ENCODE measurements at regions not wholly inside any gene's neighbourhood (a gene's known extent, or its start where the extent isn't known, plus 50 kb on each side); places are given as distances from the start of the nearest gene placed in this dataset.

DNA sequence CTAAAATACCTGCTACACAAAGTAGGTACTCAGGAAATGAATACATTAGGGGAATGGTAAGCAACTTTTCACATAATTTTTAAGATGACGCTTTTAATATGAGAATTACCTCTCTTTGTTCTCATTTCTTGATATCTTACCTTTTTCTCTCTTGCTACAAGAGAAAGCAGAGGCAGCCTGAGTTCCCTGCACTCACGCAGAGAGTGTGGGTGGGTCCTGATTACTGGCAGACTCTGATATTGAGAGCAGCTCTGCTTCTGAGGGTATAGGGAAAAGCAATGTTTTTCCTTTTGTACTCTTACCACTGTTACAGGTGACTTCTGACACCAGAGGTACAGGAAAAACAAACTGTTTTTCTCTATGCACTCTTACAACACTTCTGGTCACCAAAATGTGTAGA, 420.2 kb upstream of the TMTC1 start:
- ChIA-PET CTCF (no interaction called here), POLR2A (no interaction called here)
- Histone ChIP-seq H3K27me3 (replicated peaks in 1 of 4; ENCODE audit: control extremely low read depth in 1 of 4, control insufficient read depth in 3 of 4, insufficient read depth in 4 of 4, low read length in 3 of 4) (no peaks in the 10 kb centered on the region), H2AFZ (ENCODE audit: insufficient read depth, low read depth, low read length, poor library complexity, severe bottlenecking) (no peak overlapping the region), H3K4me2 (replicated peaks; ENCODE audit: low read depth, low read length, poor library complexity, severe bottlenecking) (no peak overlapping the region), H3K4me3 (ENCODE audit: control extremely low read depth in 1 of 5, extremely low read depth in 1 of 5, insufficient read depth in 1 of 5, low read depth in 2 of 5, low read length in 4 of 5) (no peak overlapping the region), H3K9me3 (ENCODE audit: control extremely low read depth in 1 of 3, control insufficient read depth in 2 of 3, insufficient read depth in 1 of 3, low read length in 2 of 3) (peaks cover 0 to 12% (median 0%) of the 10 kb centered on the region in 3 donors), H3K4me1 (ENCODE audit: control insufficient read depth in 2 of 2, insufficient read depth in 2 of 2, low read length in 2 of 2) (no peaks in the 10 kb centered on the region), H3K27ac (ENCODE audit: low read length in 2 of 2) (no peak overlapping the region), H3K36me3 (replicated peaks in 1 of 2; ENCODE audit: control extremely low read depth in 1 of 2, control insufficient read depth in 1 of 2, extremely low read depth in 1 of 2, insufficient read depth in 2 of 2, low read length in 1 of 2) (no peaks in the 10 kb centered on the region), H4K20me1 (ENCODE audit: control insufficient read depth, insufficient read depth, low read length, poor library complexity, severe bottlenecking) (no peaks in the 10 kb centered on the region), H3K79me2 (ENCODE audit: control insufficient read depth, insufficient read depth, low read length) (no peaks in the 10 kb centered on the region), H3K9ac (ENCODE audit: low read length) (no peak overlapping the region)
- no CpG with 5 or more reads among the region's 2 CpGs for WGBS (ENCODE audit: insufficient coverage)
- Mint-ChIP-seq H3K4me1 (no peaks in the 10 kb centered on the region), H3K27ac (no peak overlapping the region), H3K4me3 (no peak overlapping the region), H3K27me3 (peaks cover 7% of the 10 kb centered on the region), H3K9me3 (ENCODE audit: insufficient read depth) (peaks cover 2% of the 10 kb centered on the region)
- DNase-seq (no peak), ATAC-seq (ENCODE audit: low read depth) (no peak)
- TF ChIP-seq, protein P1, sequence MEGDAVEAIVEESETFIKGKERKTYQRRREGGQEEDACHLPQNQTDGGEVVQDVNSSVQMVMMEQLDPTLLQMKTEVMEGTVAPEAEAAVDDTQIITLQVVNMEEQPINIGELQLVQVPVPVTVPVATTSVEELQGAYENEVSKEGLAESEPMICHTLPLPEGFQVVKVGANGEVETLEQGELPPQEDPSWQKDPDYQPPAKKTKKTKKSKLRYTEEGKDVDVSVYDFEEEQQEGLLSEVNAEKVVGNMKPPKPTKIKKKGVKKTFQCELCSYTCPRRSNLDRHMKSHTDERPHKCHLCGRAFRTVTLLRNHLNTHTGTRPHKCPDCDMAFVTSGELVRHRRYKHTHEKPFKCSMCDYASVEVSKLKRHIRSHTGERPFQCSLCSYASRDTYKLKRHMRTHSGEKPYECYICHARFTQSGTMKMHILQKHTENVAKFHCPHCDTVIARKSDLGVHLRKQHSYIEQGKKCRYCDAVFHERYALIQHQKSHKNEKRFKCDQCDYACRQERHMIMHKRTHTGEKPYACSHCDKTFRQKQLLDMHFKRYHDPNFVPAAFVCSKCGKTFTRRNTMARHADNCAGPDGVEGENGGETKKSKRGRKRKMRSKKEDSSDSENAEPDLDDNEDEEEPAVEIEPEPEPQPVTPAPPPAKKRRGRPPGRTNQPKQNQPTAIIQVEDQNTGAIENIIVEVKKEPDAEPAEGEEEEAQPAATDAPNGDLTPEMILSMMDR (IDR thresholded peaks at IDR 0.05): no peak
- TF ChIP-seq EZH2 (IDR thresholded peaks at IDR 0.05; ENCODE audit: borderline replicate concordance, insufficient read depth, low read depth, low read length, poor library complexity, severe bottlenecking): no peak
- intact Hi-C loops (cut with micrococcal nuclease): no loop called here

DNA sequence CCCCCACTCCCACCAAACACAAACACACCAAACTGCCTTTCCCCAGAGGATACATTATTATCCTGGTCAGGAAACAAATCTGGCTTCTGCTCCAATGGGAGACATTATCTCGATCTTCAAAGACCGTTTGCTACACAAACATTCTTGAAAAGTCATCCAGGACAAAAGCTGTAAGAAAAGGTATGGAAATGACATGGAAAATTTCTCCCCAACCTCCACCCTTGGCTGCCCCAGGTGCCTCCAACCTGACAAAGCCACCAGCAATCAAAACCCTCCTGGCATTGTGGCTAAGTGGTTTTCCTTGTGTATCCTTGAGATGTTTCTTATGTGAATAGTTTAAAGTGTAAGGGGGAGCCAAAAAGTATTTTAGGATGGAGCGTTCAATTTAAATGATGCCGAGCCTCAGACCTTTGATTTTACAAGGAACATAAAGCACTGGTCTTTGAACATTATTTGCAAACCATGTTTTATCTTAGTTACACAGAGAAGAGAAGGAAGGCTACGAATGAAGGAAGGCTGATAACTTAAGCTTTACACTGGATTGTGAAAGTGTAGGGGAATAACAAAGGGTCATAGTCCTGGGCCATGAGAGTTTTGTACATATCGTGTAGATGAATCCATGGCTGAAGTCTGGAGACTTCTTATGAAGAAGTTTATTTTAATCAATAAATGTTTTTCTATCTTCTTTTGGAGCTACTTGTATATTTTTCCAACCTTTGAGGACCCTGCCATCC, 418.9 kb upstream of the TMTC1 start:
- no peaks in the 10 kb centered on the region for H3K79me2 ChIP-seq (ENCODE audit: control insufficient read depth, insufficient read depth, low read length)
- H3K4me2 ChIP-seq (replicated peaks; ENCODE audit: low read depth, low read length, poor library complexity, severe bottlenecking): no peak overlapping the region
- TF ChIP-seq, protein P1 (IDR thresholded peaks at IDR 0.05): no peak
- no peak for TF ChIP-seq EZH2 (IDR thresholded peaks at IDR 0.05; ENCODE audit: borderline replicate concordance, insufficient read depth, low read depth, low read length, poor library complexity, severe bottlenecking)
- ATAC-seq (ENCODE audit: low read depth): no peak
- CTCF ChIA-PET: no interaction called here
- H3K27ac Mint-ChIP-seq: no peak overlapping the region
- no peaks in the 10 kb centered on the region for H3K36me3 ChIP-seq (replicated peaks in 1 of 2; ENCODE audit: control extremely low read depth in 1 of 2, control insufficient read depth in 1 of 2, extremely low read depth in 1 of 2, insufficient read depth in 2 of 2, low read length in 1 of 2)
- peaks cover 2% of the 10 kb centered on the region for H3K9me3 Mint-ChIP-seq (ENCODE audit: insufficient read depth)
- 89% methylated on average over 3 of the region's 6 CpGs for WGBS (ENCODE audit: insufficient coverage)
- no peaks in the 10 kb centered on the region for H4K20me1 ChIP-seq (ENCODE audit: control insufficient read depth, insufficient read depth, low read length, poor library complexity, severe bottlenecking)
- no peak overlapping the region for H2AFZ ChIP-seq (ENCODE audit: insufficient read depth, low read depth, low read length, poor library complexity, severe bottlenecking)
- intact Hi-C loops (cut with micrococcal nuclease): no loop called here
- H3K27me3 ChIP-seq (replicated peaks in 1 of 4; ENCODE audit: control extremely low read depth in 1 of 4, control insufficient read depth in 3 of 4, insufficient read depth in 4 of 4, low read length in 3 of 4): no peaks in the 10 kb centered on the region
- peaks cover 7% of the 10 kb centered on the region for H3K27me3 Mint-ChIP-seq
- H3K4me1 Mint-ChIP-seq: no peaks in the 10 kb centered on the region
- no peak overlapping the region for H3K4me3 ChIP-seq (ENCODE audit: control extremely low read depth in 1 of 5, extremely low read depth in 1 of 5, insufficient read depth in 1 of 5, low read depth in 2 of 5, low read length in 4 of 5)
- no peak for DNase-seq
- no peak overlapping the region for H3K4me3 Mint-ChIP-seq
- no peak overlapping the region for H3K9ac ChIP-seq (ENCODE audit: low read length)
- H3K4me1 ChIP-seq (ENCODE audit: control insufficient read depth in 2 of 2, insufficient read depth in 2 of 2, low read length in 2 of 2): no peaks in the 10 kb centered on the region
- POLR2A ChIA-PET: no interaction called here
- H3K9me3 ChIP-seq (ENCODE audit: control extremely low read depth in 1 of 3, control insufficient read depth in 2 of 3, insufficient read depth in 1 of 3, low read length in 2 of 3): peaks cover 0 to 12% (median 0%) of the 10 kb centered on the region in 3 donors
- no peak overlapping the region for H3K27ac ChIP-seq (ENCODE audit: low read length in 2 of 2)
